PC-3 (cell line): ENCODE measurements at regions not wholly inside any gene's neighbourhood (a gene's known extent, or its start where the extent isn't known, plus 50 kb on each side); places are given as distances from the start of the nearest gene placed in this dataset.

Source experiments
- ATAC-seq: fragments of 200-7000 bp; cut with Tn5 transposase; 2 replicates; pipeline ENCODE4 v1.9.1; 2020; ENCODE audit warnings: mild to moderate bottlenecking, moderate library complexity
- BruUV-seq: library from RNA; stranded (reverse); fragments of 400-500 nt; replicated peaks from 2 replicates; lab custom pipeline; 2021; lab: Mats Ljungman, UMichigan
- CTCF ChIA-PET: fragments of 300-600 bp; sonication (Branson Sonifier 250); formaldehyde crosslinking; loops from one replicate; lab custom pipeline; 2022; ENCODE audit warnings: antibody characterized with exemption; lab: Charles Lee
- POLR2A ChIA-PET: fragments of 300-600 bp; sonication (Branson Sonifier 250); formaldehyde crosslinking; loops from one replicate; lab custom pipeline; 2022; ENCODE audit warnings: antibody characterized with exemption; ENCODE audit not compliant: unreplicated experiment; lab: Charles Lee
- DNase-seq: peaks from one replicate; pipeline ENCODE4 v3.0.0-alpha.2; 2015
- H2AFZ ChIP-seq: fragments of 300-600 bp; sonication (generic); 2 replicates; pipeline ENCODE4 v1.6.0; 2016; ENCODE audit warnings: antibody characterized with exemption, low read length
- H3F3A ChIP-seq: fragments of 300-600 bp; sonication (generic); one replicate; pipeline ENCODE4 v1.6.0; 2017; ENCODE audit warnings: antibody characterized with exemption, low read length, control low read depth, mild to moderate bottlenecking; ENCODE audit not compliant: unreplicated experiment
- H3K27ac ChIP-seq: fragments of 300-600 bp; sonication (generic); 2 replicates; pipeline ENCODE4 v1.5.1; 2016; ENCODE audit warnings: mild to moderate bottlenecking, low read length
- H3K27me3 ChIP-seq: fragments of 300-600 bp; sonication (generic); 2 replicates; pipeline ENCODE4 v1.6.1; 2016; ENCODE audit warnings: low read length, mixed read lengths
- H3K36me3 ChIP-seq: fragments of 300-600 bp; sonication (generic); 2 replicates; pipeline ENCODE4 v1.6.1; 2016; ENCODE audit warnings: low read depth, mixed run types, low read length, mixed read lengths
- H3K4me1 ChIP-seq: fragments of 300-600 bp; sonication (generic); 2 replicates; pipeline ENCODE4 v1.5.1; 2016; ENCODE audit warnings: low read length; ENCODE audit not compliant: insufficient read depth
- H3K4me2 ChIP-seq: fragments of 300-600 bp; sonication (generic); 2 replicates; pipeline ENCODE4 v1.6.0; 2016; ENCODE audit warnings: low read length
- H3K4me3 ChIP-seq: fragments of 300-600 bp; sonication (generic); 2 replicates; pipeline ENCODE4 v1.5.1; 2016; ENCODE audit warnings: mild to moderate bottlenecking, low read length, mixed read lengths
- H3K79me2 ChIP-seq: fragments of 300-600 bp; sonication (generic); 2 replicates; pipeline ENCODE4 v1.6.1; 2017; ENCODE audit warnings: low read length, mixed read lengths
- H3K9ac ChIP-seq: fragments of 300-600 bp; sonication (generic); 2 replicates; pipeline ENCODE4 v1.6.0; 2016; ENCODE audit warnings: mild to moderate bottlenecking, low read length
- H3K9me2 ChIP-seq: fragments of 300-600 bp; sonication (generic); replicated peaks from 2 replicates; pipeline ENCODE4 v1.6.1; 2016; ENCODE audit warnings: mixed run types, low read length, mixed read lengths
- H3K9me3 ChIP-seq: fragments of 300-600 bp; sonication (generic); 2 replicates; pipeline ENCODE4 v1.6.1; 2016; ENCODE audit warnings: low read length, mixed read lengths
- H4K20me1 ChIP-seq: fragments of 300-600 bp; sonication (generic); 2 replicates; pipeline ENCODE4 v1.6.1; 2016; ENCODE audit warnings: low read length, mixed read lengths
- EZH2 ChIP-seq: fragments of 300-600 bp; sonication (generic); IDR thresholded peaks from one replicate; pipeline ENCODE4 v1.6.1; 2017; ENCODE audit warnings: antibody characterized with exemption, mild to moderate bottlenecking, low read length; ENCODE audit not compliant: unreplicated experiment
- EZH2phosphoT487 ChIP-seq: fragments of 300-600 bp; sonication (generic); IDR thresholded peaks from 2 replicates; pipeline ENCODE4 v1.6.1; 2018; ENCODE audit warnings: mild to moderate bottlenecking, antibody characterized with exemption, low read length, borderline replicate concordance
- intact Hi-C: fragments of 100-400 bp; cut with micrococcal nuclease; formaldehyde crosslinking; loops from 2 replicates; pipeline ENCODE4 v1.9.0; 2023
- TF ChIP-seq, protein P1 (sequence below): fragments of 300-600 bp; sonication (generic); conservative IDR thresholded peaks from 2 replicates; pipeline ENCODE4 v1.5.1; 2017; ENCODE audit warnings: antibody characterized with exemption, low read depth, mild to moderate bottlenecking, low read length

DNA sequence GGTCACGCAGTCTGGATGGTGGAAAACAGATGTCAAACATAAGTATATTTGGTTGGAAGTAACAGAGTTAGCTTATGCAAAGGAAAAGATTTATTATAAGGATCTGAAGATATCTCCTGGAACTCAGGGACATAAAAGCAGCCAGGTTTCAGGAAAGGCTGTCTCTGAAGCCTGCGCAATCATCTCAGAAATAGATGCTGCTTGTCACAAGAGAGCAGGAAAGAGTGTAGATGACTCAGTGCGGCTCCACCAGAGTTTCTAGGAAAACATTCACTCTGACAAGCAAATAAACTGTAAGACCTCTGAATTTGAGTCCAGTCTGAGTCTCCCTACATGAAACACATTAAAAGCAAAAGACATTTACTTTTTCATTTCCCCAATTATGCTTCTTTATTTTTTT, 220.4 kb upstream of the HTR2A start:
- no TSS peak for BruUV-seq
- ChIA-PET POLR2A (no interaction called here), CTCF (no interaction called here)
- TF ChIP-seq EZH2phosphoT487: no peak
- no peak for TF ChIP-seq EZH2
- TF ChIP-seq, protein P1, sequence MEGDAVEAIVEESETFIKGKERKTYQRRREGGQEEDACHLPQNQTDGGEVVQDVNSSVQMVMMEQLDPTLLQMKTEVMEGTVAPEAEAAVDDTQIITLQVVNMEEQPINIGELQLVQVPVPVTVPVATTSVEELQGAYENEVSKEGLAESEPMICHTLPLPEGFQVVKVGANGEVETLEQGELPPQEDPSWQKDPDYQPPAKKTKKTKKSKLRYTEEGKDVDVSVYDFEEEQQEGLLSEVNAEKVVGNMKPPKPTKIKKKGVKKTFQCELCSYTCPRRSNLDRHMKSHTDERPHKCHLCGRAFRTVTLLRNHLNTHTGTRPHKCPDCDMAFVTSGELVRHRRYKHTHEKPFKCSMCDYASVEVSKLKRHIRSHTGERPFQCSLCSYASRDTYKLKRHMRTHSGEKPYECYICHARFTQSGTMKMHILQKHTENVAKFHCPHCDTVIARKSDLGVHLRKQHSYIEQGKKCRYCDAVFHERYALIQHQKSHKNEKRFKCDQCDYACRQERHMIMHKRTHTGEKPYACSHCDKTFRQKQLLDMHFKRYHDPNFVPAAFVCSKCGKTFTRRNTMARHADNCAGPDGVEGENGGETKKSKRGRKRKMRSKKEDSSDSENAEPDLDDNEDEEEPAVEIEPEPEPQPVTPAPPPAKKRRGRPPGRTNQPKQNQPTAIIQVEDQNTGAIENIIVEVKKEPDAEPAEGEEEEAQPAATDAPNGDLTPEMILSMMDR: no peak
- Histone ChIP-seq H3K9ac (0 out of 2 replicates have a peak overlapping the region, but pooled peaks have one; percentile 12), H3K4me2 (peak overlapping the region; percentile 37), H3F3A (peaks cover 4% of the 10 kb centered on the region), H3K4me3 (peak overlapping the region; percentile 4; the same call in 1 of the 2 replicates), H3K27ac (peak overlapping the region; percentile 62), H3K79me2 (no peaks in the 10 kb centered on the region), H3K36me3 (no peaks in the 10 kb centered on the region), H3K27me3 (no peaks in the 10 kb centered on the region), H3K9me2 (no peaks in the 10 kb centered on the region), H3K4me1 (peaks cover 54% of the 10 kb centered on the region), H2AFZ (no peak overlapping the region), H3K9me3 (no peaks in the 10 kb centered on the region), H4K20me1 (no peaks in the 10 kb centered on the region)
- peak; percentile 76 for ATAC-seq
- intact Hi-C loops: loop anchor here (10.0 kb wide), 1 partner anchor 212 kb away; no protein-coding TSS in a partner anchor
- DNase-seq: peak; percentile 68

DNA sequence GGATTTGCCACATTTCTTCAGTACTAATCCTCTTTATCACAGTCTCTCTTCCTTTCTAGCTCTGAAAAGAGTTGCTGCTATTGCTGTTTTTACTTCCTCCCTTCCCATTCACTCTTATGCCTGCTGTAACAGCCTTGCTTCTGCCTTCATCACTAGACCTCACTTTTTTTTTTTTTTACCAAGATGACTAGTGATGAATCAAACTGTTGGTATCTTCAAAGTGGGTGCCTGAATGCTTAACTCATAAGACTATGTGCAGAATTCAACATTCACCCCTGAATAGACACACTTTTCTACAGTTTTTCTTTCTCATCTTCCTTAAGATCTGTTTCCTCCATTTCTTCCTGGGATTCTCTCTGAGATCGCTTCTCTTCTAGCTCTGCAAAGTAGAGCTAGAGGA, 217.2 kb upstream of the HTR2A start:
- H3K4me1 ChIP-seq: peaks cover 65% of the 10 kb centered on the region
- ATAC-seq (no peak), DNase-seq (peak; percentile 62)
- H4K20me1 ChIP-seq: no peaks in the 10 kb centered on the region
- TF ChIP-seq EZH2phosphoT487: no peak
- no peak for TF ChIP-seq EZH2
- TF ChIP-seq, protein P1: no peak
- no peaks in the 10 kb centered on the region for H3K9me3 ChIP-seq
- peak overlapping the region; percentile 23; the same call in 1 of the 2 replicates for H3K4me2 ChIP-seq
- no peak overlapping the region for H3K4me3 ChIP-seq
- no peaks in the 10 kb centered on the region for H3K79me2 ChIP-seq
- H3K27ac ChIP-seq: peak overlapping the region; percentile 94
- H2AFZ ChIP-seq: no peak overlapping the region
- H3K36me3 ChIP-seq: no peaks in the 10 kb centered on the region
- no peaks in the 10 kb centered on the region for H3K27me3 ChIP-seq
- ChIA-PET CTCF (no interaction called here), POLR2A (interaction anchor here (0.6 kb wide), 1 partner anchor 8 kb away, joined by 3 read pairs; no protein-coding TSS in a partner anchor)
- peaks cover 4% of the 10 kb centered on the region for H3F3A ChIP-seq
- H3K9ac ChIP-seq: no peak overlapping the region
- BruUV-seq: no TSS peak
- no peaks in the 10 kb centered on the region for H3K9me2 ChIP-seq
- intact Hi-C loops: loop anchor here (10.0 kb wide), 1 partner anchor 209 kb away; no protein-coding TSS in a partner anchor

DNA sequence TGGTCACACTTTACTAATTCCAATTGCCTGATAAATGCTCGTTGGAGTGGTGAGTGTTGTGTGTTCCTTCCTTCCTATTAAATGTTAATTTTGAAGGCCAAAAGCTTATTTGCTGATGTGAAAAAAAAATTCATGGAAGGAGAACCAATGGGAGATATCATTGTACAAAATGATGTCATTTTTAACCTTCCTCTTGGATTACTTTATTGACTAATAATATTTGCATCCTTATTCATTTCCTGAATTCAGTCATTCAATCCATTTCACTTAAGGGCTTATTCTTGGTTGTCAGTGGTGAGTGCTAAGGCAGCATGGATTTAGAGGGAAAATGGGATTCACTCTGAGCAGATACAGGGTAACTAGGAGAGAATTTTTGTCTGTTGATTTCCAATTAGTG, 216.0 kb upstream of the HTR2A start:
- Histone ChIP-seq H3K36me3 (no peaks in the 10 kb centered on the region), H3K9me2 (no peaks in the 10 kb centered on the region), H3K27ac (peak overlapping the region; percentile 94), H3K4me2 (peak overlapping the region; percentile 58), H3K9me3 (no peaks in the 10 kb centered on the region), H3K79me2 (no peaks in the 10 kb centered on the region), H3F3A (peaks cover 4% of the 10 kb centered on the region), H3K9ac (peak overlapping the region; percentile 55; the same call in 1 of the 2 replicates), H3K4me1 (peaks cover 68% of the 10 kb centered on the region), H3K27me3 (no peaks in the 10 kb centered on the region), H4K20me1 (no peaks in the 10 kb centered on the region), H2AFZ (no peak overlapping the region), H3K4me3 (no peak overlapping the region)
- DNase-seq: peak; percentile 33
- CTCF ChIA-PET: no interaction called here
- no peak for ATAC-seq
- TF ChIP-seq EZH2phosphoT487 (no peak), EZH2 (no peak)
- TF ChIP-seq, protein P1: no peak
- BruUV-seq: no TSS peak
- intact Hi-C loops: loop anchor here (10.0 kb wide), 1 partner anchor 208 kb away; no protein-coding TSS in a partner anchor
- POLR2A ChIA-PET: no interaction called here
